Breast epithelium (tissue), 4 donors: ENCODE measurements at regions not wholly inside any gene's neighbourhood (a gene's known extent, or its start where the extent isn't known, plus 50 kb on each side); places are given as distances from the start of the nearest gene placed in this dataset.

Source experiments
- DNase-seq, 2 donors: peaks; one replicate each; pipeline ENCODE4 v3.0.0-alpha.2; 2019; ENCODE audit warnings: low spot score in 2 of 2
- H3K27ac ChIP-seq, 2 donors: fragments of 200-600 bp; sonication (generic) in 1 of 2; one replicate each; pipeline ENCODE4 v1.5.1; 2016 to 2019; ENCODE audit warnings: mild to moderate bottlenecking in 1 of 2
- H3K27me3 ChIP-seq, 2 donors: fragments of 200-600 bp; sonication (generic) in 1 of 2; one replicate each; pipeline versions ENCODE4 v1.5.1 to v1.6.0; 2017 to 2019; ENCODE audit warnings: control low read depth in 1 of 2, mild to moderate bottlenecking in 1 of 2
- H3K36me3 ChIP-seq: fragments of 200-600 bp; one replicate; pipeline ENCODE4 v1.5.1; 2019
- H3K4me1 ChIP-seq, 2 donors: fragments of 200-600 bp; sonication (generic); one replicate each; pipeline ENCODE4 v1.5.1; 2016 to 2019; ENCODE audit warnings: control low read depth in 1 of 2
- H3K4me3 ChIP-seq, 3 donors: fragments of 200-600 bp; sonication (generic); 1 replicate in 2 of 3; 2 replicates in 1 of 3; pipeline ENCODE4 v1.5.1; 2016 to 2019; ENCODE audit warnings: mild to moderate bottlenecking in 3 of 3, moderate library complexity in 2 of 3
- H3K9me3 ChIP-seq, 2 donors: fragments of 200-600 bp; sonication (generic) in 1 of 2; one replicate each; pipeline ENCODE4 v1.5.1; 2016 to 2019; ENCODE audit warnings: control low read depth in 1 of 2
- POLR2A ChIP-seq: fragments of 450-650 bp; IDR thresholded peaks from one replicate; pipeline ENCODE4 v1.6.1; 2016; ENCODE audit warnings: antibody characterized with exemption, mild to moderate bottlenecking, moderate library complexity
- POLR2AphosphoS5 ChIP-seq, 3 donors: sonication (generic); formaldehyde crosslinking; IDR thresholded peaks; one replicate each; pipeline ENCODE4 v1.6.1; 2017; ENCODE audit warnings: antibody characterized with exemption in 3 of 3
- intact Hi-C: fragments of 100-400 bp; cut with DNase I; formaldehyde crosslinking; loops from one replicate; pipeline ENCODE4 v1.15.1; 2023; ENCODE audit warnings: low total_unique reads
- TF ChIP-seq, protein P1 (sequence below), 3 donors: fragments of 450-650 bp; IDR thresholded peaks; one replicate each; pipeline ENCODE4 v1.5.1; 2016 to 2017; ENCODE audit warnings: antibody characterized with exemption in 3 of 3, mild to moderate bottlenecking in 3 of 3, moderate library complexity in 3 of 3

DNA sequence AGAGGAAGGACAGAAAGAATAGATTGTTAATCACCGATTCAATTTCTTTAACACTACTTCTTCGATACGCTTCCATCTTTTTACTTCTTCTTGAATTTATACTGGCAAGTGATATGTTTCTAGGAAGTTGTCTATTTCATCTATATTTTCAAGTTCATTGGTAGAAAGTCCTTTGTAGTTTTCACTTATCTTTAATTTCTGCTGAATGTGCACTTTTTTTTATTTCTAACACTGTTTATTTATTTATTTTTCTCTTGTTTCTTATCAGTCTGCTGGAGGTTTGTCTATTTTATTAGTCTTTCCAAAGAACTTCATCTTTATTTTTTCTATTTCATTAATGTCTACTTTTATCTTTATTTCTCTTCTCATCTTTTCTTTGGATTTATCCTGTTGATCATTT is 63.6 kb downstream of the SIX1 start:
- Histone ChIP-seq H3K9me3 (no peaks in the 10 kb centered on the region), H3K4me3 (no peak overlapping the region), H3K4me1 (no peaks in the 10 kb centered on the region), H3K36me3 (no peaks in the 10 kb centered on the region), H3K27ac (no peak overlapping the region), H3K27me3 (no peaks in the 10 kb centered on the region)
- intact Hi-C loops = no loop called here
- no peak for DNase-seq
- TF ChIP-seq POLR2A = no peak
- TF ChIP-seq, protein P1, sequence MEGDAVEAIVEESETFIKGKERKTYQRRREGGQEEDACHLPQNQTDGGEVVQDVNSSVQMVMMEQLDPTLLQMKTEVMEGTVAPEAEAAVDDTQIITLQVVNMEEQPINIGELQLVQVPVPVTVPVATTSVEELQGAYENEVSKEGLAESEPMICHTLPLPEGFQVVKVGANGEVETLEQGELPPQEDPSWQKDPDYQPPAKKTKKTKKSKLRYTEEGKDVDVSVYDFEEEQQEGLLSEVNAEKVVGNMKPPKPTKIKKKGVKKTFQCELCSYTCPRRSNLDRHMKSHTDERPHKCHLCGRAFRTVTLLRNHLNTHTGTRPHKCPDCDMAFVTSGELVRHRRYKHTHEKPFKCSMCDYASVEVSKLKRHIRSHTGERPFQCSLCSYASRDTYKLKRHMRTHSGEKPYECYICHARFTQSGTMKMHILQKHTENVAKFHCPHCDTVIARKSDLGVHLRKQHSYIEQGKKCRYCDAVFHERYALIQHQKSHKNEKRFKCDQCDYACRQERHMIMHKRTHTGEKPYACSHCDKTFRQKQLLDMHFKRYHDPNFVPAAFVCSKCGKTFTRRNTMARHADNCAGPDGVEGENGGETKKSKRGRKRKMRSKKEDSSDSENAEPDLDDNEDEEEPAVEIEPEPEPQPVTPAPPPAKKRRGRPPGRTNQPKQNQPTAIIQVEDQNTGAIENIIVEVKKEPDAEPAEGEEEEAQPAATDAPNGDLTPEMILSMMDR (IDR thresholded peaks at IDR 0.05) = no peak
- TF ChIP-seq POLR2AphosphoS5 (IDR thresholded peaks at IDR 0.05) = no peak

DNA sequence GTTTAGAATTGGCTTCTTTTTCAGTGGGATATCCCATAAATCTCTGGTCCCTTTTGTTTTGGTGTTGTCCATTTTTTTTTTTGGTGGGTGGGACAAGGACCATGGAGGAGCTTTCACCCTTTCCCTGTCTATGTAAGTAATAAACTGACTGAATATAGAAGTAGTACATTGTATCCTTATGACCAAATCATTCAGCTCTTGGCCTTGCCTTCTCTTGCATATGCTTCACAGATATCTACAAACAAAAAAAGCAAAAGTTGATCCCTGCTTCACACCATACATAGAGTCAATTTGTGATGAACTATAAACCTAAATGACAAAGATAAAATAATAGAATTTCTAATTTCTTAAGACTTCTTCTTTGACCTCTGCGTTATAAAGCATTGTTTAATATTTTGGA is 59.8 kb downstream of the SIX1 start:
- intact Hi-C loops = no loop called here
- H3K4me1 ChIP-seq = no peaks in the 10 kb centered on the region
- H3K4me3 ChIP-seq = no peak overlapping the region
- no peak for DNase-seq
- H3K27ac ChIP-seq = no peak overlapping the region
- no peaks in the 10 kb centered on the region for H3K36me3 ChIP-seq
- TF ChIP-seq POLR2A = no peak
- no peaks in the 10 kb centered on the region for H3K27me3 ChIP-seq
- H3K9me3 ChIP-seq = no peaks in the 10 kb centered on the region

DNA sequence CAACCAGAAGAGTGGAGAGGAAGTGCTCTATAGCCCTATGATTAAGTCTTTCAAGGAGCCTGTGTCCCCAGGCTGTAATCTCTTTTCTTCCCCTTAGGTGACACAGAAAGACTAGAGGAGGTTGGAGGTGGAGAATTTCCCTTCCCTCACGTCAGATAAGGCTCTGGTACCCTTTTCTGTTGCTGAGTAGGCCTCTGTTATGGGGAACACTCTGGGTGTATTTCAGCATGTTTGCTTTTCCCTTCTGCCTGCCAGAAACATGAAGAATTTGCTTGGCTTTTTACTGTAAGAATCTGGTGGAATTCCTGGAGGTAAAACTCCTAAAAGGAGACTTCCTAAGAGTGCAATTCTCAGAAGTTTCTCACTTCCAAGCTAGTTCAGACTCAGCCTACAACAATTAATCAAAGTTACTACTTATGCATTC is 58.3 kb downstream of the SIX1 start:
- intact Hi-C loops = no loop called here

More for the DNA sequence above, 58.3 kb downstream of the SIX1 start:
- H3K4me3 ChIP-seq = no peak overlapping the region
- no peak overlapping the region for H3K27ac ChIP-seq
- TF ChIP-seq POLR2A = no peak
- TF ChIP-seq, protein P1 (IDR thresholded peaks at IDR 0.05) = no peak
- TF ChIP-seq POLR2AphosphoS5 (IDR thresholded peaks at IDR 0.05) = no peak
- no peaks in the 10 kb centered on the region for H3K27me3 ChIP-seq
- no peak for DNase-seq
- no peaks in the 10 kb centered on the region for H3K9me3 ChIP-seq
- no peaks in the 10 kb centered on the region for H3K4me1 ChIP-seq
- no peaks in the 10 kb centered on the region for H3K36me3 ChIP-seq
